Type B pancreatic cell (in vitro differentiated cells): ENCODE measurements at regions not wholly inside any gene's neighbourhood (a gene's known extent, or its start where the extent isn't known, plus 50 kb on each side); places are given as distances from the start of the nearest gene placed in this dataset.

Experiments used
- DNase-seq: peaks from one replicate; pipeline ENCODE4 v3.0.0; 2021; ENCODE audit warnings: mixed read lengths; ENCODE audit not compliant: unreplicated experiment; ENCODE audit errors: extremely low spot score
- H3K27ac Mint-ChIP-seq: 2 replicates; pipeline ENCODE4 v1.8.0; 2021; ENCODE audit warnings: mild to moderate bottlenecking, mixed read lengths
- H3K27me3 Mint-ChIP-seq: 2 replicates; pipeline ENCODE4 v1.8.0; 2021; ENCODE audit warnings: mixed read lengths
- H3K36me3 Mint-ChIP-seq: 2 replicates; pipeline ENCODE4 v1.8.0; 2021; ENCODE audit warnings: mixed read lengths
- H3K4me1 Mint-ChIP-seq: one replicate; pipeline ENCODE4 v1.8.0; 2021; ENCODE audit warnings: mixed read lengths; ENCODE audit not compliant: unreplicated experiment
- H3K4me3 Mint-ChIP-seq: 2 replicates; pipeline ENCODE4 v1.8.0; 2021; ENCODE audit warnings: mild to moderate bottlenecking, mixed read lengths
- H3K9me3 Mint-ChIP-seq: 2 replicates; pipeline ENCODE4 v1.8.0; 2021; ENCODE audit warnings: mixed read lengths
- CTCF ChIP-seq: fragments of 200-600 bp; sonication (generic); conservative IDR thresholded peaks from 2 replicates; pipeline ENCODE4 v1.5.0; 2021; ENCODE audit warnings: antibody characterized with exemption, mild to moderate bottlenecking

- DNase-seq, result no peak
- TF ChIP-seq CTCF, result no peak
- H3K36me3 Mint-ChIP-seq, result no peaks in the 10 kb centered on the region
- H3K4me3 Mint-ChIP-seq, result no peak overlapping the region
- no peak overlapping the region for H3K27ac Mint-ChIP-seq
- H3K27me3 Mint-ChIP-seq, result peaks cover 12% of the 10 kb centered on the region
- peaks cover 15% of the 10 kb centered on the region for H3K4me1 Mint-ChIP-seq
- no peaks in the 10 kb centered on the region for H3K9me3 Mint-ChIP-seq
Measured at GRCh38 chr5:52694648-52695047, 93.1 kb upstream of the ITGA1 start.

GRCh38 chr5:52702877-52703276, 84.8 kb upstream of the ITGA1 start:
- Mint-ChIP-seq H3K9me3 (no peaks in the 10 kb centered on the region), H3K27ac (no peak overlapping the region), H3K4me1 (peaks cover 3% of the 10 kb centered on the region), H3K4me3 (no peak overlapping the region), H3K27me3 (peaks cover 3% of the 10 kb centered on the region), H3K36me3 (no peaks in the 10 kb centered on the region)
- TF ChIP-seq CTCF, result no peak
- DNase-seq, result no peak

GRCh38 chr5:52703321-52703720, 84.4 kb upstream of the ITGA1 start:
- peaks cover 3% of the 10 kb centered on the region for H3K27me3 Mint-ChIP-seq
- no peak overlapping the region for H3K4me3 Mint-ChIP-seq
- no peak overlapping the region for H3K27ac Mint-ChIP-seq

GRCh38 chr5:52705720-52706119, 82.0 kb upstream of the ITGA1 start:
- Mint-ChIP-seq H3K4me3 (no peak overlapping the region), H3K36me3 (no peaks in the 10 kb centered on the region), H3K27me3 (peaks cover 3% of the 10 kb centered on the region), H3K27ac (no peak overlapping the region), H3K4me1 (peaks cover 15% of the 10 kb centered on the region), H3K9me3 (no peaks in the 10 kb centered on the region)
- no peak for DNase-seq
- no peak for TF ChIP-seq CTCF

More at GRCh38 chr5:52703321-52703720, 84.4 kb upstream of the ITGA1 start:
- Mint-ChIP-seq H3K9me3 (no peaks in the 10 kb centered on the region), H3K4me1 (peaks cover 6% of the 10 kb centered on the region), H3K36me3 (no peaks in the 10 kb centered on the region)
- TF ChIP-seq CTCF, result no peak
- no peak for DNase-seq

GRCh38 chr5:52706775-52707174, 80.9 kb upstream of the ITGA1 start:
- H3K27me3 Mint-ChIP-seq, result peaks cover 3% of the 10 kb centered on the region
- peaks cover 23% of the 10 kb centered on the region for H3K4me1 Mint-ChIP-seq
- no peak overlapping the region for H3K27ac Mint-ChIP-seq
- no peak for DNase-seq
- H3K4me3 Mint-ChIP-seq, result no peak overlapping the region
- H3K9me3 Mint-ChIP-seq, result no peaks in the 10 kb centered on the region
- TF ChIP-seq CTCF, result no peak
- no peaks in the 10 kb centered on the region for H3K36me3 Mint-ChIP-seq

- TF ChIP-seq CTCF, result no peak
- H3K4me1 Mint-ChIP-seq, result peaks cover 23% of the 10 kb centered on the region
- no peaks in the 10 kb centered on the region for H3K9me3 Mint-ChIP-seq
- H3K4me3 Mint-ChIP-seq, result no peak overlapping the region
- DNase-seq, result no peak
- H3K27ac Mint-ChIP-seq, result no peak overlapping the region
- H3K36me3 Mint-ChIP-seq, result no peaks in the 10 kb centered on the region
- peaks cover 3% of the 10 kb centered on the region for H3K27me3 Mint-ChIP-seq
Measured at GRCh38 chr5:52707616-52708015, 80.1 kb upstream of the ITGA1 start.
